Keratinocyte (primary cell): ENCODE measurements at regions not wholly inside any gene's neighbourhood (a gene's known extent, or its start where the extent isn't known, plus 50 kb on each side); places are given as distances from the start of the nearest gene placed in this dataset.

Experiments used
- EZH2 ChIP-seq: IDR thresholded peaks from one replicate; pipeline ENCODE4 v1.6.1; 2012; ENCODE audit warnings: inconsistent platforms, mild to moderate bottlenecking, low read length, moderate library complexity
- TF ChIP-seq, protein P1 (sequence below), 3 experiments: IDR thresholded peaks in 1 of 3; conservative IDR thresholded peaks in 1 of 3; optimal IDR thresholded peaks in 1 of 3; 2 replicates in 2 of 3; 3 replicates in 1 of 3; pipeline versions ENCODE3 to v1.5.1; 2011; ENCODE audit warnings: low read length in 3 of 3, mild to moderate bottlenecking in 3 of 3, moderate library complexity in 2 of 3, control low read depth in 1 of 3, inconsistent platforms in 1 of 3; ENCODE audit not compliant: insufficient read depth in 2 of 3; ENCODE audit errors: extremely low read depth in 1 of 3

DNA sequence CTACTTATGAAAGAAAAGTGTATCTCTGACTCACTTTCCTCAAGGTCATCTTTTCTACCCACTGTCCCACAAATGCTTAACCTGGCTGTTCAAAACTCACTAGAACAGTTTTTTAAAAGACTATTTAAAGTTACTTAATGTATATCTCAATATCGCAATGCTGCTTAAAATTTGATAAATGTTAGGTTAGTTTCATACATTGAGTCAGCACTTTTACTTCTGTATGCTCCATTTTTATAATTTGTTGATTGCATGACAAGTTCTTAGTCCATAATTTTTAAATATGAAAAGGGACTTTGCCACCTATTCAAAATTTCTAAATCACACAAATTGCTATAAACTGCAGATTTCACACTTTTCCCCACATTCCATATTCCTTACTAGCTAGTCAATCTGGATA lies 231.7 kb upstream of the SLC39A10 start:
- TF ChIP-seq, protein P1, sequence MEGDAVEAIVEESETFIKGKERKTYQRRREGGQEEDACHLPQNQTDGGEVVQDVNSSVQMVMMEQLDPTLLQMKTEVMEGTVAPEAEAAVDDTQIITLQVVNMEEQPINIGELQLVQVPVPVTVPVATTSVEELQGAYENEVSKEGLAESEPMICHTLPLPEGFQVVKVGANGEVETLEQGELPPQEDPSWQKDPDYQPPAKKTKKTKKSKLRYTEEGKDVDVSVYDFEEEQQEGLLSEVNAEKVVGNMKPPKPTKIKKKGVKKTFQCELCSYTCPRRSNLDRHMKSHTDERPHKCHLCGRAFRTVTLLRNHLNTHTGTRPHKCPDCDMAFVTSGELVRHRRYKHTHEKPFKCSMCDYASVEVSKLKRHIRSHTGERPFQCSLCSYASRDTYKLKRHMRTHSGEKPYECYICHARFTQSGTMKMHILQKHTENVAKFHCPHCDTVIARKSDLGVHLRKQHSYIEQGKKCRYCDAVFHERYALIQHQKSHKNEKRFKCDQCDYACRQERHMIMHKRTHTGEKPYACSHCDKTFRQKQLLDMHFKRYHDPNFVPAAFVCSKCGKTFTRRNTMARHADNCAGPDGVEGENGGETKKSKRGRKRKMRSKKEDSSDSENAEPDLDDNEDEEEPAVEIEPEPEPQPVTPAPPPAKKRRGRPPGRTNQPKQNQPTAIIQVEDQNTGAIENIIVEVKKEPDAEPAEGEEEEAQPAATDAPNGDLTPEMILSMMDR (optimal IDR thresholded peaks at IDR 0.05 in 1 of 3, IDR thresholded peaks at IDR 0.05 in 1 of 3, conservative IDR thresholded peaks at IDR 0.05 in 1 of 3; ENCODE audit: extremely low read depth in 1 of 3, insufficient read depth in 2 of 3, low read length in 3 of 3) = no peak
- no peak for TF ChIP-seq EZH2
